IMR-90 (cell line): ENCODE measurements at regions not wholly inside any gene's neighbourhood (a gene's known extent, or its start where the extent isn't known, plus 50 kb on each side); places are given as distances from the start of the nearest gene placed in this dataset.

Experiments used
- ATAC-seq: fragments of 200-7000 bp; cut with Tn5 transposase; 2 replicates; pipeline ENCODE4 v1.9.1; 2020; ENCODE audit warnings: low read depth, mild to moderate bottlenecking, moderate library complexity
- BruUV-seq: library from RNA; stranded (reverse); fragments of 400-500 nt; replicated peaks from 2 replicates; lab custom pipeline; 2021; lab: Mats Ljungman, UMichigan
- CTCF ChIA-PET: fragments of 300-600 bp; formaldehyde crosslinking; extraction: SDS; loops from one replicate; lab custom pipeline; 2021; ENCODE audit warnings: antibody characterized with exemption; lab: Yijun Ruan, JAX
- POLR2A ChIA-PET: fragments of 300-600 bp; sonication (Branson Sonifier 250); formaldehyde crosslinking; loops from one replicate; lab custom pipeline; 2022; ENCODE audit warnings: antibody characterized with exemption; ENCODE audit not compliant: unreplicated experiment; lab: Charles Lee
- DNase-seq: peaks from one replicate; pipeline ENCODE4 v3.0.0; 2013
- H2AFZ ChIP-seq: replicated peaks from 2 replicates; pipeline ENCODE3; 2013; ENCODE audit warnings: low read length, mild to moderate bottlenecking; ENCODE audit not compliant: poor library complexity
- H2AK5ac ChIP-seq: 2 replicates; pipeline ENCODE4 v1.6.1; 2013; ENCODE audit warnings: low read depth, low read length, inconsistent platforms
- H2AK9ac ChIP-seq: replicated peaks from 2 replicates; pipeline ENCODE3; 2013; ENCODE audit warnings: mild to moderate bottlenecking, low read depth, low read length, moderate library complexity; ENCODE audit not compliant: poor library complexity
- H2BK120ac ChIP-seq: 2 replicates; pipeline ENCODE4 v1.6.1; 2013; ENCODE audit warnings: low read depth, low read length, inconsistent platforms
- H2BK15ac ChIP-seq: 3 replicates; pipeline ENCODE4 v1.6.1; 2013; ENCODE audit warnings: low read depth, low read length, inconsistent platforms
- H2BK20ac ChIP-seq: 2 replicates; pipeline ENCODE4 v1.6.1; 2013; ENCODE audit warnings: low read depth, mild to moderate bottlenecking, inconsistent platforms, low read length, moderate library complexity
- H2BK5ac ChIP-seq: 2 replicates; pipeline ENCODE4 v1.6.1; 2013; ENCODE audit warnings: mild to moderate bottlenecking, low read depth, low read length, inconsistent platforms; ENCODE audit not compliant: poor library complexity, severe bottlenecking
- H3K14ac ChIP-seq: replicated peaks from 2 replicates; pipeline ENCODE4 v1.6.1; 2013; ENCODE audit warnings: low read depth, low read length, inconsistent platforms
- H3K18ac ChIP-seq: 2 replicates; pipeline ENCODE4 v1.6.1; 2013; ENCODE audit warnings: low read depth, low read length, control low read depth
- H3K23ac ChIP-seq: 2 replicates; pipeline ENCODE4 v1.6.1; 2013; ENCODE audit warnings: low read depth, low read length, inconsistent platforms
- H3K27ac ChIP-seq: 2 replicates; pipeline ENCODE4 v1.5.1; 2013; ENCODE audit warnings: mild to moderate bottlenecking, control low read depth, low read length; ENCODE audit not compliant: insufficient read depth
- H3K27me3 ChIP-seq: 2 replicates; pipeline ENCODE4 v1.6.1; 2013; ENCODE audit warnings: low read length; ENCODE audit not compliant: control insufficient read depth, insufficient read depth
- H3K36me3 ChIP-seq: 2 replicates; pipeline ENCODE4 v1.6.1; 2013; ENCODE audit warnings: low read length, mixed read lengths; ENCODE audit not compliant: control insufficient read depth, insufficient read depth
- H3K4ac ChIP-seq: 2 replicates; pipeline ENCODE4 v1.6.1; 2013; ENCODE audit warnings: low read depth, low read length, inconsistent platforms
- H3K4me1 ChIP-seq: 2 replicates; pipeline ENCODE4 v1.6.1; 2013; ENCODE audit warnings: low read length, mixed read lengths; ENCODE audit not compliant: control insufficient read depth, insufficient read depth
- H3K4me2 ChIP-seq: 2 replicates; pipeline ENCODE4 v1.6.1; 2013; ENCODE audit warnings: low read depth, mild to moderate bottlenecking, control low read depth, low read length, moderate library complexity
- H3K4me3 ChIP-seq: 2 replicates; pipeline ENCODE4 v1.5.1; 2013; ENCODE audit warnings: low read depth, mild to moderate bottlenecking, control low read depth, low read length, moderate library complexity; ENCODE audit not compliant: insufficient read depth
- H3K56ac ChIP-seq: 2 replicates; pipeline ENCODE4 v1.6.1; 2013; ENCODE audit warnings: low read length, inconsistent platforms; ENCODE audit not compliant: insufficient read depth; ENCODE audit errors: extremely low read depth
- H3K79me1 ChIP-seq, 2 experiments: 2 replicates each; pipeline ENCODE4 v1.6.1; 2013; ENCODE audit warnings: low read length in 2 of 2, inconsistent platforms in 1 of 2, low read depth in 1 of 2
- H3K9ac ChIP-seq: 2 replicates; pipeline ENCODE4 v1.6.1; 2013; ENCODE audit warnings: low read depth, low read length, control low read depth
- H3K9me1 ChIP-seq: 2 replicates; pipeline ENCODE4 v1.6.1; 2013; ENCODE audit warnings: low read length, inconsistent platforms; ENCODE audit not compliant: insufficient read depth
- H3K9me3 ChIP-seq: 2 replicates; pipeline ENCODE4 v1.6.1; 2013; ENCODE audit warnings: low read length; ENCODE audit not compliant: control insufficient read depth, insufficient read depth
- H4K20me1 ChIP-seq: 2 replicates; pipeline ENCODE4 v1.6.1; 2013; ENCODE audit warnings: low read length, inconsistent platforms; ENCODE audit not compliant: insufficient read depth
- H4K5ac ChIP-seq: 2 replicates; pipeline ENCODE4 v1.6.1; 2013; ENCODE audit warnings: mild to moderate bottlenecking, low read depth, low read length, control low read depth
- H4K8ac ChIP-seq, 2 experiments: 2 replicates each; pipeline ENCODE4 v1.6.1; 2013; ENCODE audit warnings: low read depth in 2 of 2, low read length in 2 of 2, control low read depth in 1 of 2, inconsistent platforms in 1 of 2
- H4K91ac ChIP-seq: 2 replicates; pipeline ENCODE4 v1.6.1; 2013; ENCODE audit warnings: low read depth, low read length, inconsistent platforms; ENCODE audit not compliant: insufficient read depth
- BHLHE40 ChIP-seq: fragments of 150-350 bp; IDR thresholded peaks from 2 replicates; pipeline ENCODE4 v1.6.1; 2016; ENCODE audit warnings: mild to moderate bottlenecking, low read depth, low read length
- CEBPB ChIP-seq: IDR thresholded peaks from 2 replicates; pipeline ENCODE4 v1.6.1; 2012; ENCODE audit warnings: low read depth, low read length, improper control_type of control experiment
- CHD1 ChIP-seq: IDR thresholded peaks from 2 replicates; pipeline ENCODE4 v1.6.1; 2012; ENCODE audit warnings: low read depth, low read length, improper control_type of control experiment
- FOS ChIP-seq: fragments of 150-350 bp; IDR thresholded peaks from 2 replicates; pipeline ENCODE4 v1.6.1; 2016; ENCODE audit warnings: low read depth, low read length
- MAFK ChIP-seq: IDR thresholded peaks from 2 replicates; pipeline ENCODE4 v1.6.1; 2012; ENCODE audit warnings: low read depth, low read length, improper control_type of control experiment
- NFE2L2 ChIP-seq: fragments of 150-350 bp; IDR thresholded peaks from 2 replicates; pipeline ENCODE4 v1.6.1; 2016; ENCODE audit warnings: low read depth, mild to moderate bottlenecking, low read length
- RFX5 ChIP-seq: IDR thresholded peaks from 2 replicates; pipeline ENCODE4 v1.8.0; 2012; ENCODE audit warnings: low read depth, mild to moderate bottlenecking, low read length, moderate library complexity
- SMC3 ChIP-seq: fragments of 150-350 bp; IDR thresholded peaks from 2 replicates; pipeline ENCODE4 v1.6.1; 2016; ENCODE audit warnings: low read depth, mild to moderate bottlenecking, antibody characterized with exemption, low read length, moderate library complexity
- WGBS, 2 experiments: methylation state at CpG; one replicate each; pipeline versions ENCODE4 v1.1.5 to v1.1.7; 2013; ENCODE audit warnings: missing lambda C conversion rate in 2 of 2; ENCODE audit not compliant: insufficient read length in 1 of 2; ENCODE audit errors: extremely low coverage in 2 of 2; 5-methylcytosine and 5-hydroxymethylcytosine counted together
- dilution Hi-C: fragments of 300-500 bp; cut with HindIII; formaldehyde crosslinking; loops from one replicate; pipeline ENCODE4 v1.14.3; 2018; ENCODE audit warnings: low sequenced_read_pairs; ENCODE audit not compliant: unreplicated experiment
- in situ Hi-C: fragments of 300-500 bp; cut with MboI; formaldehyde crosslinking; loops from 3 replicates; pipeline ENCODE4 v1.14.3; 2019; ENCODE audit warnings: low sequenced_read_pairs, inconsistent platforms, mixed read lengths
- intact Hi-C: fragments of 100-400 bp; cut with micrococcal nuclease; formaldehyde crosslinking; loops from 2 replicates; pipeline ENCODE4 v1.10.0; 2022
- TF ChIP-seq, protein P1 (sequence below): conservative IDR thresholded peaks from 2 replicates; pipeline ENCODE4 v1.5.1; 2012; ENCODE audit warnings: mild to moderate bottlenecking, low read depth, low read length, improper control_type of control experiment

DNA sequence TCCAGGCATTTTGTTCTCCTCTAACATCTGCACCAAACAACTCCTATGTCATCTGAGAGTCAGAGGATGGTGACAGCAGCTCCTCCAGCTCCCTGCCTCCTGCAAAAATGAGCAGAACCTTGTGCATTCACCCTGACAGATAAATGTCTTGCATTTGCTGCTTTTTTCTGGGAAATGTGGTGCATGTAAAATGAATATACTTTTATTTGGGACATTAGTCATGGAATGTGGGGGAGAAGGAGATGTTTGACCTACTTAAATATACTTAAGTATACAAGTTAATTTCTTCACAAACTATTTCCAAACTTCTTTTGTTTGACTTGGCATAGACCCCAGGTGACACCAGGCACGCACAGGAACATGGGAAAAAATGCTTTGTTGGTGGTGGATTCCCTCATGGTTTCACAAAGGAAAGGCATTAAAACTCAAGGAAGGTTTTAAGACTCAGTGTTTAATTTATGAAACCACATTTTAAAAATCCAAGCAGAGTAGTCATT lies 181.8 kb upstream of the MCHR2 start:
- peak overlapping the region; percentile 67; the same call in 2 of the 3 replicates for H2BK15ac ChIP-seq
- H3K4me1 ChIP-seq, result peaks cover 14% of the 10 kb centered on the region
- peak overlapping the region; percentile 37; the same call in 1 of the 2 replicates for H3K14ac ChIP-seq
- H3K56ac ChIP-seq, result peak overlapping the region; percentile 73
- TF ChIP-seq CEBPB, result peak; percentile 60
- no peak for TF ChIP-seq FOS
- TF ChIP-seq BHLHE40, result peak; percentile 59
- no peak for TF ChIP-seq NFE2L2
- no peak for TF ChIP-seq SMC3
- TF ChIP-seq, protein P1, sequence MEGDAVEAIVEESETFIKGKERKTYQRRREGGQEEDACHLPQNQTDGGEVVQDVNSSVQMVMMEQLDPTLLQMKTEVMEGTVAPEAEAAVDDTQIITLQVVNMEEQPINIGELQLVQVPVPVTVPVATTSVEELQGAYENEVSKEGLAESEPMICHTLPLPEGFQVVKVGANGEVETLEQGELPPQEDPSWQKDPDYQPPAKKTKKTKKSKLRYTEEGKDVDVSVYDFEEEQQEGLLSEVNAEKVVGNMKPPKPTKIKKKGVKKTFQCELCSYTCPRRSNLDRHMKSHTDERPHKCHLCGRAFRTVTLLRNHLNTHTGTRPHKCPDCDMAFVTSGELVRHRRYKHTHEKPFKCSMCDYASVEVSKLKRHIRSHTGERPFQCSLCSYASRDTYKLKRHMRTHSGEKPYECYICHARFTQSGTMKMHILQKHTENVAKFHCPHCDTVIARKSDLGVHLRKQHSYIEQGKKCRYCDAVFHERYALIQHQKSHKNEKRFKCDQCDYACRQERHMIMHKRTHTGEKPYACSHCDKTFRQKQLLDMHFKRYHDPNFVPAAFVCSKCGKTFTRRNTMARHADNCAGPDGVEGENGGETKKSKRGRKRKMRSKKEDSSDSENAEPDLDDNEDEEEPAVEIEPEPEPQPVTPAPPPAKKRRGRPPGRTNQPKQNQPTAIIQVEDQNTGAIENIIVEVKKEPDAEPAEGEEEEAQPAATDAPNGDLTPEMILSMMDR, result no peak
- TF ChIP-seq CHD1, result no peak
- no peak for TF ChIP-seq RFX5
- TF ChIP-seq MAFK, result no peak
- peak overlapping the region; percentile 78 for H2BK20ac ChIP-seq
- H3K9ac ChIP-seq, result 0 out of 2 replicates have a peak overlapping the region, but pooled peaks have one; percentile 19
- intact Hi-C loops, result loop anchor here (1.0 to 2.0 kb wide), 2 partner anchors 171 to 303 kb away; no protein-coding TSS in a partner anchor
- peak overlapping the region; percentile 35; the same call in 1 of the 2 replicates for H4K91ac ChIP-seq
- peak overlapping the region; percentile 86 for H3K4me2 ChIP-seq
- POLR2A ChIA-PET, result no interaction called here
- in situ Hi-C loops, result no loop called here
- WGBS, 2 experiments, result no CpG with 5 or more reads among the region's 1 CpG
- H3K27ac ChIP-seq, result peak overlapping the region; percentile 82; the same call in 1 of the 2 replicates
- H3K4me3 ChIP-seq, result no peak overlapping the region
- dilution Hi-C loops, result no loop called here
- peak overlapping the region; percentile 54 for H2AFZ ChIP-seq
- CTCF ChIA-PET, result interaction anchor here (0.6 to 1.8 kb wide), 13 partner anchors 33 to 488 kb away, joined by 3 to 9 read pairs (median 5); no protein-coding TSS in a partner anchor
- no peak overlapping the region for H2AK9ac ChIP-seq
- no peak overlapping the region for H4K5ac ChIP-seq
- H2BK5ac ChIP-seq, result peak overlapping the region; percentile 93
- DNase-seq, result peak; percentile 95
- peak; percentile 70 for ATAC-seq
- H3K79me1 ChIP-seq, result no peaks in the 10 kb centered on the region
- H3K23ac ChIP-seq, result 0 out of 2 replicates have a peak overlapping the region, but pooled peaks have one; percentile 49
- H3K9me1 ChIP-seq, result peaks cover 16% of the 10 kb centered on the region
- H2AK5ac ChIP-seq, result no peak overlapping the region
- peak overlapping the region; percentile 75 for H3K4ac ChIP-seq
- H3K27me3 ChIP-seq, result no peaks in the 10 kb centered on the region
- no peaks in the 10 kb centered on the region for H3K36me3 ChIP-seq
- peak overlapping the region; percentile 95 for H2BK120ac ChIP-seq
- no TSS peak for BruUV-seq
- H4K8ac ChIP-seq, result peak overlapping the region in 1 of 2 experiments; percentile 79; a peak in 2 of 4 replicates
- no peaks in the 10 kb centered on the region for H3K9me3 ChIP-seq
- peaks cover 3% of the 10 kb centered on the region; the same call in 1 of the 2 replicates for H4K20me1 ChIP-seq
- H3K18ac ChIP-seq, result peak overlapping the region; percentile 50
